HCT116 (cell line): ENCODE measurements at regions not wholly inside any gene's neighbourhood (a gene's known extent, or its start where the extent isn't known, plus 50 kb on each side); places are given as distances from the start of the nearest gene placed in this dataset.

Experiments used
- ATAC-seq: fragments of 200-7000 bp; cut with Tn5 transposase; 2 replicates; pipeline ENCODE4 v1.9.1; 2020; ENCODE audit warnings: mild to moderate bottlenecking, moderate library complexity
- BruUV-seq: library from RNA; stranded (reverse); fragments of 400-500 nt; replicated peaks from 2 replicates; lab custom pipeline; 2021; lab: Mats Ljungman, UMichigan
- CTCF ChIA-PET: fragments of 300-600 bp; sonication (Branson Sonifier 250); formaldehyde crosslinking; loops from one replicate; lab custom pipeline; 2021; ENCODE audit warnings: antibody characterized with exemption; lab: Charles Lee
- POLR2A ChIA-PET: fragments of 300-600, 350-600 bp; sonication (Branson Sonifier 250); formaldehyde crosslinking; loops from one replicate; lab custom pipeline; 2021; ENCODE audit warnings: antibody characterized with exemption; lab: Charles Lee
- RAD21 ChIA-PET, 2 experiments: fragments of 300-600 bp; sonication (Branson Sonifier 250); formaldehyde crosslinking; loops; one replicate each; lab custom pipeline; 2023; ENCODE audit warnings: low total read pairs in 2 of 2; ENCODE audit not compliant: uncharacterized antibody in 2 of 2, unreplicated experiment in 2 of 2, low non-redundant PET in 1 of 2; lab: Charles Lee
- DNase-seq: peaks from one replicate; pipeline ENCODE4 v3.0.0-alpha.2; 2010; ENCODE audit warnings: low read depth, low spot score
- H2AFZ ChIP-seq: fragments of 200-600 bp; shearing (Covaris generic), sonication (generic); 2 replicates; pipeline ENCODE4 v1.6.1; 2017; ENCODE audit warnings: low read depth, mixed run types, mixed read lengths, antibody characterized with exemption, low read length; ENCODE audit not compliant: poor library complexity, severe bottlenecking
- H3K27ac ChIP-seq: 2 replicates; pipeline ENCODE4 v1.5.1; 2012; ENCODE audit warnings: low read depth, low read length
- H3K27me3 ChIP-seq: fragments of 200-600 bp; sonication (generic); 2 replicates; pipeline ENCODE4 v1.6.1; 2016; ENCODE audit warnings: mixed run types, low read length, mixed read lengths; ENCODE audit not compliant: insufficient read depth
- H3K36me3 ChIP-seq, 2 experiments: fragments of 200-500 bp in 1 of 2; fragments of 200-600 bp in 1 of 2; sonication (Bioruptor generic) in 1 of 2; sonication (generic) in 1 of 2; 2 replicates each; pipeline versions ENCODE4 v1.5.1 to v1.6.1; 2014 to 2016; ENCODE audit warnings: low read length in 2 of 2, inconsistent platforms in 1 of 2, mixed read lengths in 1 of 2, mixed run types in 1 of 2; ENCODE audit not compliant: insufficient read depth in 2 of 2, control insufficient read depth in 1 of 2
- H3K4me1 ChIP-seq, 2 experiments: fragments of 200-600 bp in 1 of 2; sonication (generic) in 1 of 2; 2 replicates each; pipeline versions ENCODE4 v1.5.1 to v1.6.1; 2012 to 2017; ENCODE audit warnings: low read length in 2 of 2, inconsistent platforms in 1 of 2, mild to moderate bottlenecking in 1 of 2, mixed read lengths in 1 of 2, mixed run types in 1 of 2, moderate library complexity in 1 of 2; ENCODE audit not compliant: insufficient read depth in 2 of 2, control insufficient read depth in 1 of 2
- H3K4me2 ChIP-seq: fragments of 200-600 bp; sonication (generic); 2 replicates; pipeline ENCODE4 v1.6.1; 2017; ENCODE audit warnings: mixed run types, low read length, mixed read lengths
- H3K4me3 ChIP-seq, 2 experiments: fragments of 200-600 bp in 1 of 2; sonication (generic) in 1 of 2; replicated peaks in 1 of 2; 2 replicates each; pipeline ENCODE4 v1.5.1; 2011 to 2016; ENCODE audit warnings: low read length in 2 of 2, control low read depth in 1 of 2, low read depth in 1 of 2, mild to moderate bottlenecking in 1 of 2, mixed read lengths in 1 of 2, mixed run types in 1 of 2
- H3K79me2 ChIP-seq: fragments of 200-600 bp; sonication (generic); 2 replicates; pipeline ENCODE4 v1.6.1; 2017; ENCODE audit warnings: mild to moderate bottlenecking, mixed run types, low read length, moderate library complexity, mixed read lengths; ENCODE audit not compliant: insufficient read depth
- H3K9ac ChIP-seq: fragments of 200-600 bp; sonication (generic); 2 replicates; pipeline ENCODE4 v1.6.1; 2016; ENCODE audit warnings: low read length, mixed read lengths
- H3K9me2 ChIP-seq: fragments of 200-600 bp; sonication (generic), shearing (Covaris generic); 2 replicates; pipeline ENCODE4 v1.6.1; 2017; ENCODE audit warnings: mixed run types, mild to moderate bottlenecking, moderate library complexity; ENCODE audit not compliant: insufficient read depth
- H3K9me3 ChIP-seq, 2 experiments: fragments of 200-500 bp in 1 of 2; fragments of 200-600 bp in 1 of 2; sonication (Bioruptor generic) in 1 of 2; sonication (generic) in 1 of 2; 2 replicates each; pipeline ENCODE4 v1.6.1; 2014 to 2017; ENCODE audit warnings: low read length in 2 of 2, mixed read lengths in 2 of 2, inconsistent platforms in 1 of 2, low read depth in 1 of 2, mild to moderate bottlenecking in 1 of 2, mixed run types in 1 of 2, moderate library complexity in 1 of 2; ENCODE audit not compliant: control insufficient read depth in 1 of 2, insufficient read depth in 1 of 2
- H4K20me1 ChIP-seq: fragments of 200-600 bp; sonication (generic), shearing (Covaris generic); 2 replicates; pipeline ENCODE4 v1.6.1; 2017; ENCODE audit warnings: mixed run types, mild to moderate bottlenecking, moderate library complexity; ENCODE audit not compliant: insufficient read depth
- CEBPB ChIP-seq: IDR thresholded peaks from 2 replicates; pipeline ENCODE4 v1.6.1; 2012; ENCODE audit warnings: low read depth
- ELF1 ChIP-seq: IDR thresholded peaks from 2 replicates; pipeline ENCODE4 v1.6.1; 2012; ENCODE audit warnings: low read depth, borderline replicate concordance
- EZH2phosphoT487 ChIP-seq: fragments of 200-600 bp; IDR thresholded peaks from 2 replicates; pipeline ENCODE4 v1.6.1; 2018; ENCODE audit warnings: antibody characterized with exemption, borderline replicate concordance
- FOSL1 ChIP-seq: IDR thresholded peaks from 2 replicates; pipeline ENCODE4 v1.6.1; 2012; ENCODE audit warnings: low read depth
- POLR2A ChIP-seq: IDR thresholded peaks from 2 replicates; pipeline ENCODE4 v1.7.0; 2011; ENCODE audit warnings: borderline replicate concordance; ENCODE audit not compliant: insufficient read depth, insufficient read length; ENCODE audit errors: extremely low read depth
- POLR2AphosphoS5 ChIP-seq: IDR thresholded peaks from 2 replicates; pipeline ENCODE4 v1.6.1; 2011; ENCODE audit warnings: mild to moderate bottlenecking, low read depth, low read length, moderate library complexity
- RAD21 ChIP-seq: IDR thresholded peaks from 2 replicates; pipeline ENCODE4 v1.6.1; 2012; ENCODE audit warnings: low read depth, mild to moderate bottlenecking
- SRF ChIP-seq: IDR thresholded peaks from 2 replicates; pipeline ENCODE4 v1.6.1; 2012; ENCODE audit warnings: low read depth
- ZNF274 ChIP-seq: fragments of 200-500 bp; sonication (Bioruptor generic); IDR thresholded peaks from 2 replicates; pipeline ENCODE4 v1.6.1; 2014; ENCODE audit warnings: mild to moderate bottlenecking, low read depth, low read length, inconsistent platforms
- intact Hi-C: fragments of 100-400 bp; cut with micrococcal nuclease; formaldehyde crosslinking; loops from 2 replicates; pipeline ENCODE4 v1.10.0; 2022
- TF ChIP-seq, protein P1 (sequence below): IDR thresholded peaks from 2 replicates; pipeline ENCODE4 v1.6.1; 2011; ENCODE audit warnings: mild to moderate bottlenecking, low read length, moderate library complexity; ENCODE audit not compliant: insufficient replicate concordance; ENCODE audit errors: extremely low read depth
- TF ChIP-seq, protein P2 (sequence below): IDR thresholded peaks from 2 replicates; pipeline ENCODE4 v1.6.1; 2012

DNA sequence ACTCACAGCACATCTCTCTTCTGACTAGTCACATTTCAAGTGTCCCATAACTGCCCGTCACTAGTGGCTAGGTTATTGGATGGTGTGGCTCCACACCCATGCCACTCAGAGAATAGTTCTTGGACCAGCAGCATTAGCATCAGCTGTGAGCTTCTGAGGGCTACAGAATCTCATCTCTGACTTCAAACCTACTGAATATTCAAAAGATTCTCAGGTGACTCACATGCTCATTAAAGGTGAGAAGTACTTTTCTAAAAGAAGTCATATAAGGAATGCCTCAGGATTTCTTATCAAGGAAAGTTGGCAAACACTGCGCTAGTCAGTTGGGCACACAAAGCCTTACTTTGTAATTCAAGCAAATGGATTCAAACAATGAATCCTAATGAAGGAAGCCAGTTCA is 305.0 kb upstream of the CDH12 start:
- ChIA-PET POLR2A (no interaction called here), CTCF (no interaction called here), RAD21 (no interaction called here)
- H3K4me2 ChIP-seq: no peak overlapping the region
- H3K9me2 ChIP-seq: no peaks in the 10 kb centered on the region
- H3K27ac ChIP-seq: no peak overlapping the region
- no peaks in the 10 kb centered on the region for H3K27me3 ChIP-seq
- H4K20me1 ChIP-seq: no peaks in the 10 kb centered on the region
- intact Hi-C loops: no loop called here
- DNase-seq (no peak), ATAC-seq (no peak)
- H3K9ac ChIP-seq: no peak overlapping the region
- BruUV-seq: no TSS peak
- no peaks in the 10 kb centered on the region for H3K36me3 ChIP-seq
- H3K79me2 ChIP-seq: no peaks in the 10 kb centered on the region
- H2AFZ ChIP-seq: no peak overlapping the region
- TF ChIP-seq ELF1 (no peak), RAD21 (no peak), EZH2phosphoT487 (no peak), POLR2A (no peak), CEBPB (no peak), SRF (no peak), FOSL1 (no peak), POLR2AphosphoS5 (no peak), ZNF274 (no peak)
- TF ChIP-seq, protein P1, sequence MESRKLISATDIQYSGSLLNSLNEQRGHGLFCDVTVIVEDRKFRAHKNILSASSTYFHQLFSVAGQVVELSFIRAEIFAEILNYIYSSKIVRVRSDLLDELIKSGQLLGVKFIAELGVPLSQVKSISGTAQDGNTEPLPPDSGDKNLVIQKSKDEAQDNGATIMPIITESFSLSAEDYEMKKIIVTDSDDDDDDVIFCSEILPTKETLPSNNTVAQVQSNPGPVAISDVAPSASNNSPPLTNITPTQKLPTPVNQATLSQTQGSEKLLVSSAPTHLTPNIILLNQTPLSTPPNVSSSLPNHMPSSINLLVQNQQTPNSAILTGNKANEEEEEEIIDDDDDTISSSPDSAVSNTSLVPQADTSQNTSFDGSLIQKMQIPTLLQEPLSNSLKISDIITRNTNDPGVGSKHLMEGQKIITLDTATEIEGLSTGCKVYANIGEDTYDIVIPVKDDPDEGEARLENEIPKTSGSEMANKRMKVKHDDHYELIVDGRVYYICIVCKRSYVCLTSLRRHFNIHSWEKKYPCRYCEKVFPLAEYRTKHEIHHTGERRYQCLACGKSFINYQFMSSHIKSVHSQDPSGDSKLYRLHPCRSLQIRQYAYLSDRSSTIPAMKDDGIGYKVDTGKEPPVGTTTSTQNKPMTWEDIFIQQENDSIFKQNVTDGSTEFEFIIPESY: no peak
- TF ChIP-seq, protein P2, sequence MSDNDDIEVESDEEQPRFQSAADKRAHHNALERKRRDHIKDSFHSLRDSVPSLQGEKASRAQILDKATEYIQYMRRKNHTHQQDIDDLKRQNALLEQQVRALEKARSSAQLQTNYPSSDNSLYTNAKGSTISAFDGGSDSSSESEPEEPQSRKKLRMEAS: no peak
- no peak overlapping the region for H3K4me3 ChIP-seq
- H3K4me1 ChIP-seq: no peaks in the 10 kb centered on the region
- peaks cover 12 to 18% of the 10 kb centered on the region in 2 experiments; a peak in 2 of 4 replicates for H3K9me3 ChIP-seq
